Large intestine (tissue), 3 donors: ENCODE measurements at regions not wholly inside any gene's neighbourhood (a gene's known extent, or its start where the extent isn't known, plus 50 kb on each side); places are given as distances from the start of the nearest gene placed in this dataset.

Source experiments
- DNase-seq, 2 donors: peaks; one replicate each; pipeline versions ENCODE4 v3.0.0 to v3.0.0-alpha.2; 2013
- H3K27ac ChIP-seq: one replicate; pipeline ENCODE4 v1.5.1; 2013; ENCODE audit warnings: low read length
- H3K27me3 ChIP-seq: 2 replicates; pipeline ENCODE4 v1.6.1; 2013; ENCODE audit warnings: low read length; ENCODE audit not compliant: control insufficient read depth, insufficient read depth
- H3K36me3 ChIP-seq: 2 replicates; pipeline ENCODE4 v1.6.1; 2013; ENCODE audit warnings: low read length; ENCODE audit not compliant: control insufficient read depth, insufficient read depth
- H3K4me1 ChIP-seq: one replicate; pipeline ENCODE4 v1.6.1; 2013; ENCODE audit warnings: low read length; ENCODE audit not compliant: control insufficient read depth, insufficient read depth
- H3K4me3 ChIP-seq: one replicate; pipeline ENCODE4 v1.5.1; 2013; ENCODE audit warnings: low read length
- H3K9me3 ChIP-seq: one replicate; pipeline ENCODE4 v1.6.1; 2013; ENCODE audit warnings: mild to moderate bottlenecking, low read depth, low read length, moderate library complexity; ENCODE audit not compliant: control insufficient read depth
- WGBS: methylation state at CpG from one replicate; pipeline ENCODE4 v1.1.5; 2013; ENCODE audit warnings: low lambda C conversion rate; ENCODE audit not compliant: insufficient coverage; 5-methylcytosine and 5-hydroxymethylcytosine counted together

DNA sequence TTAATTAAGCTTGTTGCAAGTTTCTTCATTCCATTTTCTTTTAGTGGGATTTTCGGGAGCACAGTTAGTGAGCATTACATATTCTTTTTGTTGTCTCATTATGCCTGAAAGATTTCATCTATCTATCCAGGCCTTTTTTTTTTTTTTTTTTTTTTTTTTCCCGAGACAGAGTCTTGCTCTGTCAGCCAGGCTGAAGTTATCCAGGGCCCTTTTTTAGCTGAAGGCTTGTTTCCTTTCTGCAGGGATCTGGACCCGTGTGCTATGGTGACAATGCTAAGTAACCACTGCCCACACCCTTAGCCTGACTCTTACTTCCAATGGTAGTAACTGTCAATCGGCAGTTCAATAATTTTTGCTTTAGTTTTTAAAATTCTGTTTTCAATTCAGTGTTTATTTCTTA lies 190.8 kb upstream of the MTPN start:
- no peak for DNase-seq
- H3K9me3 ChIP-seq, result no peaks in the 10 kb centered on the region
- WGBS, result 100% methylated on average over 1 of the region's 4 CpGs
- no peaks in the 10 kb centered on the region for H3K4me1 ChIP-seq
- no peaks in the 10 kb centered on the region for H3K36me3 ChIP-seq
- no peak overlapping the region for H3K27ac ChIP-seq
- no peaks in the 10 kb centered on the region for H3K27me3 ChIP-seq
- no peak overlapping the region for H3K4me3 ChIP-seq

DNA sequence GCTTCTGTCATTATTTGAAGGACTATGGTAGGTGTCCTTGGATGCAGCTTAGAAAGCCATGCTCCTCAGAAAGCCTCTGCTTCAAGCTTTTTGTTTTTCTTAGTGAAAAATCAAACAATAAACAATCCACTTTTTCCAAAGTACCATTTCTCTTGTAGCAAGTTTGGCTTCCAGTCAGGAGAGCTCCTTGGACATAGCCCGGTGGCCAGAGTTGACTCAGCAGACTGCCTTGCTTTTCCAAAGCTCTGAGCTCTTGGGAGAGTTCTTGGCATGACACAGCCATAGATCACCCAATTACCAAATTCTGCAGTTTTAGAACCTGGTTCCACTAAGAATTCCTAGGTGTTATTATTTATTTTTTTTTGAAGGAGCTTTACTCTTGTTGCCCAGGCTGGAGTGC lies 189.4 kb upstream of the MTPN start:
- no CpG with 5 or more reads among the region's 1 CpG for WGBS
- DNase-seq, result no peak
- Histone ChIP-seq H3K27me3 (no peaks in the 10 kb centered on the region), H3K4me1 (no peaks in the 10 kb centered on the region), H3K36me3 (no peaks in the 10 kb centered on the region), H3K27ac (no peak overlapping the region), H3K9me3 (no peaks in the 10 kb centered on the region), H3K4me3 (no peak overlapping the region)

DNA sequence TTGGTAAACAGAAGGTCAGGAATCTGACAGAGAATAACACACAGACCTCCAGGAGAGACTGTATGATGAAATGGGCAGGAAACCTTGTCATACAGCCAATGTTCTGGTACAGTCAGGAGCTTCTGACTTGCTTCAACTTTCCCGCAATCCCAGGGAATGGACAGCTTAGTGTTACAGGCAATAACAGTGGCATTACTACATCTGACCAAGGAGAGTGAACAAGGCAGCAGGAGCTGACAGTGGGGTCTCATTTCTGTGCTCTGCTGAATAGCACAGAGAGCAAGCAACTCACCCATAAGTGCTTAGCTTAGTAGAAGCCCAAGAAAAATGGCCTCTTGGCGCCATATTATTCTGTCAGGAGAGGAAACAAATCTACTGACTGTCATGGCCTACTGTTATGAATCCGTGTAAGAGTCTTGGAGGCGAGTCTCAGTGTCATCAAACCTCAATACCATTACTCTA lies 186.2 kb upstream of the MTPN start:
- DNase-seq, result no peak

DNA sequence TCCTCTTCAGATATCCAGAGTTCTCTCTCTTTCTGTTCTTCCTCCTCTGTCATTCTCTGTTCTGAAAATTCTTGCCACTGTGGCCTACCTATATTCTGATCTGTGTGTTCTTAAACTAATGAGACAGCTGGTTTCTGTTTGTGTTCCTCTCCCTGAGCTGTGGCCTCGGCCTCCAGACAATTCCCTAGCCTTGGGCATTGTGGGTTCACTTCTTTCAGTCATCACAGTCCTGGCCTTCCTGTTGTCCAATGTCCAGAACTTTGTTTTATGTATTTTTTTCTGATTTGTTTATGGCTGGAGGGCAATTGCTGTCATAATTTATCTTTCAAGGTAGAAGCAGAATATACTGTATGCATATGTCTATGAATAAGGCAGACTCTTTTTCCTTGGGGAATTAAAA lies 173.2 kb upstream of the MTPN start:
- no peak for DNase-seq
- Histone ChIP-seq H3K4me1 (no peaks in the 10 kb centered on the region), H3K36me3 (no peaks in the 10 kb centered on the region), H3K9me3 (no peaks in the 10 kb centered on the region), H3K27me3 (no peaks in the 10 kb centered on the region), H3K27ac (no peak overlapping the region), H3K4me3 (no peak overlapping the region)
- WGBS, result no CpG with 5 or more reads among the region's 1 CpG

More for the DNA sequence above, 186.2 kb upstream of the MTPN start:
- H3K4me3 ChIP-seq, result no peak overlapping the region
- no peaks in the 10 kb centered on the region for H3K27me3 ChIP-seq
- WGBS, result no CpG with 5 or more reads among the region's 4 CpGs
- H3K4me1 ChIP-seq, result no peaks in the 10 kb centered on the region
- no peaks in the 10 kb centered on the region for H3K9me3 ChIP-seq
- H3K36me3 ChIP-seq, result no peaks in the 10 kb centered on the region
- no peak overlapping the region for H3K27ac ChIP-seq

DNA sequence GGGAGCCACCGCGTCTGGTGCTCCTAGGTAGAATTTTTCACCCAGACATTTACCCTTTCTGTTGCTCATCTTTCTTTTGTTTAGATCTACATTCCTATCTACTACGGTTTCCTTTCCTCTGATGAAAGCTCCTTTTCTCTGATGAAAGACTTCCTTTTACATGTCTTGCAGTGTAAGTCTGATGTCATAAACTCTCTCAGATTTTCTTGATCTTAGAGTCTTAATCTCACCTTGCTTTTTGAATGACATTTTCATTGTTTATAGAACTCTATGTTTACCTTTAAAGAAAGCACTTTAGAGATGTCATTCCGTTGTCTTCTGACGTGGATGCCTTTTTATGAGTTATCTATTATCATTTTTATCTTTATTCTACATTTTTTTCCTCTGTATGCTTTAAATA lies 171.8 kb upstream of the MTPN start:
- WGBS, result 50% methylated on average over 3 of the region's 5 CpGs
- Histone ChIP-seq H3K27ac (no peak overlapping the region), H3K36me3 (no peaks in the 10 kb centered on the region), H3K4me3 (no peak overlapping the region), H3K27me3 (no peaks in the 10 kb centered on the region), H3K9me3 (no peaks in the 10 kb centered on the region), H3K4me1 (no peaks in the 10 kb centered on the region)
- no peak for DNase-seq

DNA sequence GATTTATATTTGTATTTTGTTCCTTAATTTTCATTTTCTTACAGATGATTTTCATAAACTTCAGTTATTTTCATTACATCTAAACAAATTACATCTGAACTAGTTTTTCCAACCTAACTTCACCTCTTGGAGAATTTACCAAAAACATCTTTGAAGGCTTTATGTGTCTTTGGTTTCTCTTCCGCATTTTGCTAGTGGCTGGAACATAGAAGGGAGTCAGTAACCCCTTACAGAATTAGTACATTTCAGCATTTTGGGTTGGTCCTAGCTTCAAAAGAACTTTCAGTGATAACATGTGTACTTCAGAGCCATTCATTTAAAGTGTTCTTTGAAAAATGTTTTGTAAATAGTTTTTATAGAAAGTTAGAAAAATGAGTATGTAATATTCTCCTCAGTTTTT lies 169.8 kb upstream of the MTPN start:
- Histone ChIP-seq H3K27ac (no peak overlapping the region), H3K4me1 (no peaks in the 10 kb centered on the region), H3K27me3 (no peaks in the 10 kb centered on the region), H3K9me3 (no peaks in the 10 kb centered on the region), H3K36me3 (no peaks in the 10 kb centered on the region), H3K4me3 (no peak overlapping the region)
- no CpG with 5 or more reads among the region's 1 CpG for WGBS
- no peak for DNase-seq

DNA sequence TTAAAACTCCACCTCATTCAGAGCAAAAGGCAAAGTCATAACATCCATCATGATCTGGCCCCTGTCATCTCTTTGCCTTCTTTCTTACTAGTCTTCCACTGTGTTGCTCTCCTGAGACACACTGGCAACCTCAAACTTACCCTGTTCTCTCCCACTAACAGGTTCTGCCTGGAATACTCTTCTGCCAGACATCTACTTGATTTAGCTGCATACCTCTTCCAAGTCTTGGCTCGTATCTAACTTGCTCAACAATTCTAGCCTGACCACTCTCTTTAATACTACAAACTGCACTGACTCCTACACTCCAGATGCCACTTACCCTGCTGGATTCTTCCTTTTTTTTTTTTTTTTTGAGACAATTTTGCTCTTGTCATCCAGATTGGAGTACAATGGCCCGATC lies 167.0 kb upstream of the MTPN start:
- H3K27ac ChIP-seq, result no peak overlapping the region
- no peak for DNase-seq

DNA sequence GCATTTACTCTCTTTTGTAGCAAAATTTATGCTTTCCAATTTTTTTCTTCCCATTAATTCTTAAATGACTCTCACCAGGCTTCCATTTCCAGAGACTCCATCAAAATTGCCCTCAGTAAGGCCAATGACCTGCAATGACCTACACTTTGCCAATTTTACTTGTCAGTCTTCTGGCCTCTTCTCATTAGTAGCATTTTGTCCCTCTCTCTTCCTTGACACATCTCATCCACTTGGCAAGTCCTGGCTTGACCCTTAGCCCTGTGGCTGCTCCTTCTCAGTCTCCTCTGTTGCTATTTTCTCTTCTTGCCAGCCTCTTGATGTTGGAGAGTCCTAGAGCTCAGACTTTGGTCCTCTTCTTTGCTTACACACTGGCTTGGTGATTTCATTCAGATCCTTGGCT lies 166.1 kb upstream of the MTPN start:
- Histone ChIP-seq H3K27ac (no peak overlapping the region), H3K9me3 (no peaks in the 10 kb centered on the region)

More for the DNA sequence above, 167.0 kb upstream of the MTPN start:
- no peaks in the 10 kb centered on the region for H3K4me1 ChIP-seq
- no peak overlapping the region for H3K4me3 ChIP-seq
- H3K9me3 ChIP-seq, result no peaks in the 10 kb centered on the region
- WGBS, result 100% methylated on average over 1 of the region's 2 CpGs
- H3K36me3 ChIP-seq, result no peaks in the 10 kb centered on the region
- H3K27me3 ChIP-seq, result no peaks in the 10 kb centered on the region

DNA sequence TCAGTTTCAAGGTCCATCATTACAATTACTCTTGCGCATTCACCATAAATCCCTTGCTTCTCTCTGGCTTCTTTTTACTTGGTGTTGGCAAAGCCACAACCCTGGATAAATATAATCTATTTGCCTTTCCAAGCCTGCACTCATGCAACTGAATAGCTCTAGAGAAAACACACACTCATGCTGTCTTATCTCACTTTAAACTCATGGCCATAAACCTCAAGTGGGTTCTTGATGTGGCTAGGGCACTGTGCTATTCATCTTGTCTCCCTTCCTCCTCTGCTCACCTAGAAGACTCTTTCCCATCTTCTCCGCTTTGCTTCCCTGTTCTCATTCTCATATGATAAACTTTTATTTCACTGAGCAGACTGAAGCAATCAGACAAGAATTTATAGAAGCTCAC lies 165.4 kb upstream of the MTPN start:
- DNase-seq, result no peak
- H3K36me3 ChIP-seq, result no peaks in the 10 kb centered on the region
- H3K9me3 ChIP-seq, result no peaks in the 10 kb centered on the region
- no peak overlapping the region for H3K4me3 ChIP-seq
- no peaks in the 10 kb centered on the region for H3K4me1 ChIP-seq
- H3K27me3 ChIP-seq, result no peaks in the 10 kb centered on the region
- H3K27ac ChIP-seq, result no peak overlapping the region
- 65% methylated on average over 2 of the region's 2 CpGs for WGBS

More for the DNA sequence above, 166.1 kb upstream of the MTPN start:
- Histone ChIP-seq H3K36me3 (no peaks in the 10 kb centered on the region), H3K4me3 (no peak overlapping the region), H3K27me3 (no peaks in the 10 kb centered on the region), H3K4me1 (no peaks in the 10 kb centered on the region)
- no peak for DNase-seq

DNA sequence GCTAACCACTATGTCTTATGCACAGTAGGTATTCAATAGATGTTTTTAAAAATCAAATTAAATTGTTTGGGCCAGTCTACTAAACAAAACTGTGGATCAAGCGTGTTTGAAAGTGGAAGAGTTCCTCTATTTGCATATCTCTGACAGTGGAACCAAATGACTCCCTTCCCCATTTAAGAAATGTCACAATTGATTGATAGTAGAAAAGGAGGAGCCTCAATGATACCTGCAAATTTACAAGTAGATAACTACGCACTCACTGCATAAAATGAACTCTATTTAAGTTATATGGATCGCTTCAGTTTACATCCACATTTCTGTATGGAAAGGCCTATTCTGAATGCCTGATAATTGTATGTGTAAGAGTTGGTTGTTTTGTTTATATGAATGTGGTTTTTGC lies 163.3 kb upstream of the MTPN start:
- WGBS, result 100% methylated on average over 1 of the region's 3 CpGs
- no peaks in the 10 kb centered on the region for H3K9me3 ChIP-seq
- no peaks in the 10 kb centered on the region for H3K4me1 ChIP-seq

DNA sequence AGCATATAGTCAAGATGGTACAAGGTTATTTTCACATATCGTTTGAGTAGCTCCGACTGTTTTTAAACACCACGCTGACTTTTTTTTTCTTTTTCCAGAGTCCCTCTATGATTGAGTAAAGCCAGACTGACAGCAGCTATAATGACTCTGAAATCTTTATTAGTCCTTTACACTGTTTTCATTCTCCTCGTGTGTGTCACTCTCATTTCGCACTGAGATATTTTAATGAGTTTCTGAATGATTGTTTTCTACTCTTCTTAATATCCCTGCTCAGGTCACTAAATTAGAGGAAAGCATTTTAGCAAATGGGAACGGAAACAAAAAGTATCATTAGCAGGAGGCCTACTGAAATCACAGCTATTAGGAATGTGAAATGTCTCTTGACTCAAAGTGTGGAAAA lies 162.3 kb upstream of the MTPN start:
- no peaks in the 10 kb centered on the region for H3K4me1 ChIP-seq

More for the DNA sequence above, 163.3 kb upstream of the MTPN start:
- no peak for DNase-seq
- H3K27ac ChIP-seq, result no peak overlapping the region
- no peak overlapping the region for H3K4me3 ChIP-seq
- H3K27me3 ChIP-seq, result no peaks in the 10 kb centered on the region
- H3K36me3 ChIP-seq, result no peaks in the 10 kb centered on the region

More for the DNA sequence above, 162.3 kb upstream of the MTPN start:
- H3K36me3 ChIP-seq, result no peaks in the 10 kb centered on the region
- no peaks in the 10 kb centered on the region for H3K9me3 ChIP-seq
- no peak overlapping the region for H3K27ac ChIP-seq
- 54% methylated on average over 4 of the region's 6 CpGs for WGBS
- DNase-seq, result no peak
- H3K4me3 ChIP-seq, result no peak overlapping the region
- no peaks in the 10 kb centered on the region for H3K27me3 ChIP-seq
